Esophagus muscularis mucosa (tissue), 3 donors: ENCODE measurements at regions not wholly inside any gene's neighbourhood (a gene's known extent, or its start where the extent isn't known, plus 50 kb on each side); places are given as distances from the start of the nearest gene placed in this dataset.
"Not testable (repeated sequence)": the region's sequence is repeated elsewhere in the genome, so short reads cannot be mapped to it uniquely, and the experiment has no call there.

Source experiments
- CTCF ChIP-seq, 3 experiments: fragments of 200-600 bp in 2 of 3; fragments of 450-650 bp in 1 of 3; sonication (generic) in 2 of 3; IDR thresholded peaks; one replicate each; pipeline ENCODE4 v1.5.1; 2017 to 2019; ENCODE audit warnings: antibody characterized with exemption in 3 of 3, mild to moderate bottlenecking in 2 of 3, moderate library complexity in 1 of 3
- POLR2A ChIP-seq: fragments of 450-650 bp; IDR thresholded peaks from one replicate; pipeline ENCODE4 v1.6.1; 2017; ENCODE audit warnings: antibody characterized with exemption, moderate library complexity, mild to moderate bottlenecking, low read depth

- TF ChIP-seq CTCF (IDR thresholded peaks at IDR 0.05); POLR2A: not testable (repeated sequence)
Observed at GRCh38 chr22:35165896-35166295, 91.4 kb upstream of the HMGXB4 start.
